GM12878 (cell line): ENCODE measurements at regions not wholly inside any gene's neighbourhood (a gene's known extent, or its start where the extent isn't known, plus 50 kb on each side); places are given as distances from the start of the nearest gene placed in this dataset.

Source experiments
- ATAC-seq: fragments of 200-7000 bp; cut with Tn5 transposase; 3 replicates; pipeline ENCODE4 v1.9.1; 2020; ENCODE audit warnings: mild to moderate bottlenecking, moderate library complexity
- BruUV-seq: library from RNA; stranded (reverse); fragments of 400-500 nt; replicated peaks from 2 replicates; lab custom pipeline; 2021; lab: Mats Ljungman, UMichigan
- CTCF ChIA-PET: fragments of 300-600 bp; sonication (Branson Sonifier 250); formaldehyde crosslinking; extraction: SDS; loops from one replicate; lab custom pipeline; 2021; ENCODE audit warnings: inconsistent platforms; lab: Yijun Ruan, JAX
- POLR2A ChIA-PET: fragments of 350-600 bp; formaldehyde crosslinking; extraction: SDS; loops from one replicate; lab custom pipeline; 2021; ENCODE audit warnings: inconsistent platforms; lab: Charles Lee
- RAD21 ChIA-PET: fragments of 300-600 bp; sonication (Branson Sonifier 250); formaldehyde crosslinking; loops from one replicate; lab custom pipeline; 2023; ENCODE audit warnings: antibody characterized with exemption; ENCODE audit not compliant: unreplicated experiment; lab: Charles Lee
- SMC1A ChIA-PET: fragments of 300-600 bp; sonication (Branson Sonifier 250); formaldehyde crosslinking; loops from one replicate; lab custom pipeline; 2023; ENCODE audit not compliant: unreplicated experiment, uncharacterized antibody; lab: Charles Lee
- DNase-seq: peaks from one replicate; pipeline ENCODE4 v3.0.0-alpha.2; 2011; ENCODE audit warnings: low read depth, low spot score
- FAIRE-seq: peaks from 3 replicates; lab custom pipeline; 2011; peaks lifted over from hg19 to GRCh38; lab: Jason Lieb, UNC
- H2AFZ ChIP-seq: 2 replicates; pipeline ENCODE4 v1.6.0; 2011; ENCODE audit warnings: low read depth, low read length, control low read depth; ENCODE audit not compliant: control insufficient read depth
- H3K27ac ChIP-seq: 2 replicates; pipeline ENCODE4 v1.5.1; 2011; ENCODE audit warnings: control low read depth; ENCODE audit not compliant: control insufficient read depth, insufficient read depth
- H3K27me3 ChIP-seq, 2 experiments: replicated peaks in 1 of 2; 2 replicates each; pipeline versions ENCODE4 v1.6.0 to v1.6.1; 2011; ENCODE audit warnings: low read length in 1 of 2; ENCODE audit not compliant: control insufficient read depth in 2 of 2, insufficient read depth in 2 of 2
- H3K36me3 ChIP-seq, 2 experiments: 2 replicates each; pipeline ENCODE4 v1.5.1; 2011; ENCODE audit warnings: low read length in 1 of 2; ENCODE audit not compliant: control insufficient read depth in 2 of 2, insufficient read depth in 2 of 2
- H3K4me1 ChIP-seq: 2 replicates; pipeline ENCODE4 v1.6.1; 2011; ENCODE audit warnings: mild to moderate bottlenecking, low read length, moderate library complexity, mixed read lengths; ENCODE audit not compliant: control insufficient read depth, insufficient read depth
- H3K4me2 ChIP-seq: 2 replicates; pipeline ENCODE4 v1.6.0; 2011; ENCODE audit warnings: control low read depth; ENCODE audit not compliant: control insufficient read depth, insufficient read depth
- H3K4me3 ChIP-seq: fragments of 200-600 bp; sonication (generic); 2 replicates; pipeline ENCODE4 v1.5.1; 2016
- H3K79me2 ChIP-seq: 2 replicates; pipeline ENCODE4 v1.6.0; 2011; ENCODE audit warnings: low read length; ENCODE audit not compliant: control insufficient read depth, insufficient read depth
- H3K9ac ChIP-seq: 2 replicates; pipeline ENCODE4 v1.8.0; 2011; ENCODE audit warnings: low read length, control low read depth, mixed read lengths; ENCODE audit not compliant: control insufficient read depth, insufficient read depth
- H3K9me3 ChIP-seq: replicated peaks from 3 replicates; pipeline ENCODE4 v1.5.1; 2011; ENCODE audit warnings: mild to moderate bottlenecking, low read length; ENCODE audit not compliant: control insufficient read depth, insufficient read depth
- H4K20me1 ChIP-seq: 2 replicates; pipeline ENCODE4 v1.6.0; 2011; ENCODE audit not compliant: control insufficient read depth, insufficient read depth
- FOXK2 ChIP-seq: fragments of 450-650 bp; IDR thresholded peaks from 2 replicates; pipeline ENCODE4 v1.6.1; 2017; ENCODE audit warnings: mild to moderate bottlenecking, moderate library complexity
- JUND ChIP-seq: IDR thresholded peaks from 2 replicates; pipeline ENCODE4 v1.6.1; 2012; ENCODE audit warnings: low read depth, mild to moderate bottlenecking, low read length, improper control_type of control experiment, moderate library complexity
- LARP7 ChIP-seq: fragments of 450-650 bp; IDR thresholded peaks from 2 replicates; pipeline ENCODE4 v1.6.1; 2017; ENCODE audit warnings: mild to moderate bottlenecking
- MTA3 ChIP-seq: IDR thresholded peaks from 2 replicates; pipeline ENCODE4 v1.6.1; 2012; ENCODE audit warnings: low read length, inconsistent platforms, borderline replicate concordance
- NR2C1 ChIP-seq: fragments of 450-650 bp; IDR thresholded peaks from 2 replicates; pipeline ENCODE4 v1.6.1; 2017; ENCODE audit warnings: antibody characterized with exemption, mild to moderate bottlenecking, moderate library complexity
- NRF1 ChIP-seq: conservative IDR thresholded peaks from 2 replicates; pipeline ENCODE4 v1.6.1; 2011; ENCODE audit warnings: mild to moderate bottlenecking, low read depth, low read length, improper control_type of control experiment
- PAX5 ChIP-seq: IDR thresholded peaks from 2 replicates; pipeline ENCODE4 v1.6.1; 2011; ENCODE audit warnings: low read depth, low read length, borderline replicate concordance
- POLR2A ChIP-seq: IDR thresholded peaks from 2 replicates; pipeline ENCODE4 v1.6.1; 2011; ENCODE audit warnings: low read depth, mild to moderate bottlenecking, low read length
- RUNX3 ChIP-seq: IDR thresholded peaks from 2 replicates; pipeline ENCODE4 v1.6.1; 2012; ENCODE audit warnings: low read length, inconsistent platforms
- WGBS: methylation state at CpG from one replicate; pipeline ENCODE4 v1.1.6; 2016; ENCODE audit warnings: low lambda C conversion rate; ENCODE audit not compliant: insufficient replicate concordance, insufficient coverage; ENCODE audit errors: missing lambda C conversion rate; 5-methylcytosine and 5-hydroxymethylcytosine counted together
- in situ Hi-C: fragments of 300-500 bp; cut with MboI; formaldehyde crosslinking; loops from 9 replicates; pipeline ENCODE4 v1.14.3; 2018; ENCODE audit warnings: mixed read lengths
- intact Hi-C: fragments of 100-400 bp; cut with micrococcal nuclease; formaldehyde crosslinking; loops from one replicate; pipeline ENCODE4 v1.14.2; 2022; ENCODE audit not compliant: unreplicated experiment
- TF ChIP-seq, protein P1 (sequence below): IDR thresholded peaks from 2 replicates; pipeline ENCODE4 v1.6.1; 2011; ENCODE audit warnings: mild to moderate bottlenecking, low read depth, low read length, moderate library complexity; ENCODE audit not compliant: insufficient replicate concordance
- TF ChIP-seq, protein P2 (sequence below): IDR thresholded peaks from 2 replicates; pipeline ENCODE4 v1.6.1; 2011; ENCODE audit warnings: low read depth, low read length, improper control_type of control experiment, borderline replicate concordance
- TF ChIP-seq, protein P3 (sequence below): fragments of 450-650 bp; IDR thresholded peaks from 2 replicates; pipeline ENCODE4 v1.6.1; 2017; ENCODE audit warnings: mild to moderate bottlenecking
- TF ChIP-seq, protein P4 (sequence below): IDR thresholded peaks from 2 replicates; pipeline ENCODE4 v1.6.1; 2011; ENCODE audit warnings: borderline replicate concordance, low read depth, mild to moderate bottlenecking, moderate library complexity, mixed read lengths, low read length; ENCODE audit not compliant: insufficient read depth; ENCODE audit errors: extremely low read length
- TF ChIP-seq, protein P5 (sequence below): IDR thresholded peaks from 2 replicates; pipeline ENCODE4 v1.6.1; 2012; ENCODE audit warnings: mild to moderate bottlenecking, low read depth, low read length

DNA sequence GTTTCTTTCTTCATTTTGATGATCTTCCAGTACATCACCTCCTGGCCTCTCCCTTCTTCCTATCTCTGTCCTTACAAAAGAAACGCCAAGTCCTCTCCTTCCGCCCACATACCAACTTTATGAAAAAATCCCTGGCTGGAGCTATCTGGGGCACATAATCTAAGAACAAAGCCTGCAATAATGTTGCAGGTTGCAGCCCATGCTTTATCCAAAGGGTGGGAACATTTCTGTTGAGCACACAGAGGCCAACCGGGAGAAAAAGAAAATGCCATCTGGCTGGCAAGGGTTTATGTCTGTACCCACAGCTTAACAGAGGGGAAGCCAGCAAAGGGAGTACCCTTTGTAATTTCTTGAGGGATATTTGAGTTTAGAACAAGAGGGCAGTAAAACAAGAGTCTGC is 409.6 kb downstream of the SOX9 start:
- Histone ChIP-seq H3K9me3 (peaks cover 2% of the 10 kb centered on the region; the same call in 2 of the 3 replicates), H3K27ac (no peak overlapping the region), H3K4me1 (no peaks in the 10 kb centered on the region), H3K4me2 (no peak overlapping the region), H3K79me2 (no peaks in the 10 kb centered on the region), H3K27me3 (no peaks in the 10 kb centered on the region), H2AFZ (no peak overlapping the region), H3K4me3 (no peak overlapping the region), H4K20me1 (no peaks in the 10 kb centered on the region), H3K9ac (no peak overlapping the region), H3K36me3 (no peaks in the 10 kb centered on the region)
- ChIA-PET RAD21 (interaction anchor here (0.7 to 2.1 kb wide), 4 partner anchors 9 to 108 kb away, joined by 3 to 10 read pairs (median 5); no protein-coding TSS in a partner anchor), SMC1A (interaction anchor here (0.9 to 3.5 kb wide), 5 partner anchors 9 to 16 kb away, joined by 3 to 18 read pairs (median 5); no protein-coding TSS in a partner anchor), CTCF (interaction anchor here (0.9 kb wide), 1 partner anchor 9 kb away, joined by 3 read pairs; no protein-coding TSS in a partner anchor), POLR2A (interaction anchor here (1.4 kb wide), 1 partner anchor 105 kb away, joined by 5 read pairs; no protein-coding TSS in a partner anchor)
- FAIRE-seq: no peak
- TF ChIP-seq, protein P1, sequence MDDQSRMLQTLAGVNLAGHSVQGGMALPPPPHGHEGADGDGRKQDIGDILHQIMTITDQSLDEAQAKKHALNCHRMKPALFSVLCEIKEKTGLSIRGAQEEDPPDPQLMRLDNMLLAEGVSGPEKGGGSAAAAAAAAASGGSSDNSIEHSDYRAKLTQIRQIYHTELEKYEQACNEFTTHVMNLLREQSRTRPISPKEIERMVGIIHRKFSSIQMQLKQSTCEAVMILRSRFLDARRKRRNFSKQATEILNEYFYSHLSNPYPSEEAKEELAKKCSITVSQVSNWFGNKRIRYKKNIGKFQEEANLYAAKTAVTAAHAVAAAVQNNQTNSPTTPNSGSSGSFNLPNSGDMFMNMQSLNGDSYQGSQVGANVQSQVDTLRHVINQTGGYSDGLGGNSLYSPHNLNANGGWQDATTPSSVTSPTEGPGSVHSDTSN: no peak
- TF ChIP-seq LARP7 (no peak), FOXK2 (no peak), RUNX3 (no peak), POLR2A (no peak), PAX5 (no peak), JUND (no peak), MTA3 (no peak), NRF1 (no peak), NR2C1 (no peak)
- TF ChIP-seq, protein P2, sequence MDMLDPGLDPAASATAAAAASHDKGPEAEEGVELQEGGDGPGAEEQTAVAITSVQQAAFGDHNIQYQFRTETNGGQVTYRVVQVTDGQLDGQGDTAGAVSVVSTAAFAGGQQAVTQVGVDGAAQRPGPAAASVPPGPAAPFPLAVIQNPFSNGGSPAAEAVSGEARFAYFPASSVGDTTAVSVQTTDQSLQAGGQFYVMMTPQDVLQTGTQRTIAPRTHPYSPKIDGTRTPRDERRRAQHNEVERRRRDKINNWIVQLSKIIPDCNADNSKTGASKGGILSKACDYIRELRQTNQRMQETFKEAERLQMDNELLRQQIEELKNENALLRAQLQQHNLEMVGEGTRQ: no peak
- TF ChIP-seq, protein P3, sequence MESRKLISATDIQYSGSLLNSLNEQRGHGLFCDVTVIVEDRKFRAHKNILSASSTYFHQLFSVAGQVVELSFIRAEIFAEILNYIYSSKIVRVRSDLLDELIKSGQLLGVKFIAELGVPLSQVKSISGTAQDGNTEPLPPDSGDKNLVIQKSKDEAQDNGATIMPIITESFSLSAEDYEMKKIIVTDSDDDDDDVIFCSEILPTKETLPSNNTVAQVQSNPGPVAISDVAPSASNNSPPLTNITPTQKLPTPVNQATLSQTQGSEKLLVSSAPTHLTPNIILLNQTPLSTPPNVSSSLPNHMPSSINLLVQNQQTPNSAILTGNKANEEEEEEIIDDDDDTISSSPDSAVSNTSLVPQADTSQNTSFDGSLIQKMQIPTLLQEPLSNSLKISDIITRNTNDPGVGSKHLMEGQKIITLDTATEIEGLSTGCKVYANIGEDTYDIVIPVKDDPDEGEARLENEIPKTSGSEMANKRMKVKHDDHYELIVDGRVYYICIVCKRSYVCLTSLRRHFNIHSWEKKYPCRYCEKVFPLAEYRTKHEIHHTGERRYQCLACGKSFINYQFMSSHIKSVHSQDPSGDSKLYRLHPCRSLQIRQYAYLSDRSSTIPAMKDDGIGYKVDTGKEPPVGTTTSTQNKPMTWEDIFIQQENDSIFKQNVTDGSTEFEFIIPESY: no peak
- TF ChIP-seq, protein P4, sequence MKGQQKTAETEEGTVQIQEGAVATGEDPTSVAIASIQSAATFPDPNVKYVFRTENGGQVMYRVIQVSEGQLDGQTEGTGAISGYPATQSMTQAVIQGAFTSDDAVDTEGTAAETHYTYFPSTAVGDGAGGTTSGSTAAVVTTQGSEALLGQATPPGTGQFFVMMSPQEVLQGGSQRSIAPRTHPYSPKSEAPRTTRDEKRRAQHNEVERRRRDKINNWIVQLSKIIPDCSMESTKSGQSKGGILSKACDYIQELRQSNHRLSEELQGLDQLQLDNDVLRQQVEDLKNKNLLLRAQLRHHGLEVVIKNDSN: no peak
- TF ChIP-seq, protein P5, sequence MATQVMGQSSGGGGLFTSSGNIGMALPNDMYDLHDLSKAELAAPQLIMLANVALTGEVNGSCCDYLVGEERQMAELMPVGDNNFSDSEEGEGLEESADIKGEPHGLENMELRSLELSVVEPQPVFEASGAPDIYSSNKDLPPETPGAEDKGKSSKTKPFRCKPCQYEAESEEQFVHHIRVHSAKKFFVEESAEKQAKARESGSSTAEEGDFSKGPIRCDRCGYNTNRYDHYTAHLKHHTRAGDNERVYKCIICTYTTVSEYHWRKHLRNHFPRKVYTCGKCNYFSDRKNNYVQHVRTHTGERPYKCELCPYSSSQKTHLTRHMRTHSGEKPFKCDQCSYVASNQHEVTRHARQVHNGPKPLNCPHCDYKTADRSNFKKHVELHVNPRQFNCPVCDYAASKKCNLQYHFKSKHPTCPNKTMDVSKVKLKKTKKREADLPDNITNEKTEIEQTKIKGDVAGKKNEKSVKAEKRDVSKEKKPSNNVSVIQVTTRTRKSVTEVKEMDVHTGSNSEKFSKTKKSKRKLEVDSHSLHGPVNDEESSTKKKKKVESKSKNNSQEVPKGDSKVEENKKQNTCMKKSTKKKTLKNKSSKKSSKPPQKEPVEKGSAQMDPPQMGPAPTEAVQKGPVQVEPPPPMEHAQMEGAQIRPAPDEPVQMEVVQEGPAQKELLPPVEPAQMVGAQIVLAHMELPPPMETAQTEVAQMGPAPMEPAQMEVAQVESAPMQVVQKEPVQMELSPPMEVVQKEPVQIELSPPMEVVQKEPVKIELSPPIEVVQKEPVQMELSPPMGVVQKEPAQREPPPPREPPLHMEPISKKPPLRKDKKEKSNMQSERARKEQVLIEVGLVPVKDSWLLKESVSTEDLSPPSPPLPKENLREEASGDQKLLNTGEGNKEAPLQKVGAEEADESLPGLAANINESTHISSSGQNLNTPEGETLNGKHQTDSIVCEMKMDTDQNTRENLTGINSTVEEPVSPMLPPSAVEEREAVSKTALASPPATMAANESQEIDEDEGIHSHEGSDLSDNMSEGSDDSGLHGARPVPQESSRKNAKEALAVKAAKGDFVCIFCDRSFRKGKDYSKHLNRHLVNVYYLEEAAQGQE: no peak
- intact Hi-C loops: no loop called here
- DNase-seq: no peak
- in situ Hi-C loops: loop anchor here (25.0 kb wide), 2 partner anchors 918 to 1418 kb away; no protein-coding TSS in a partner anchor
- ATAC-seq: no peak
- 94% methylated on average over 3 of the region's 3 CpGs for WGBS
- no TSS peak for BruUV-seq
